Trophoblast cell (in vitro differentiated cells and primary cell): ENCODE measurements at regions not wholly inside any gene's neighbourhood (a gene's known extent, or its start where the extent isn't known, plus 50 kb on each side); places are given as distances from the start of the nearest gene placed in this dataset.
A peak's percentile ranks its signal among the peaks of the same experiment; 100 is the strongest.

ENCODE experiments used
- DNase-seq, 2 donors: peaks; one replicate each; pipeline ENCODE4 v3.0.0-alpha.2; 2016
- H2AFZ ChIP-seq: 2 replicates; pipeline ENCODE4 v1.6.1; 2013; ENCODE audit warnings: low read length, moderate library complexity, mild to moderate bottlenecking; ENCODE audit not compliant: insufficient read depth, poor library complexity
- H2AK5ac ChIP-seq: 2 replicates; pipeline ENCODE4 v1.6.1; 2013; ENCODE audit warnings: mild to moderate bottlenecking, low read length
- H2BK120ac ChIP-seq: 2 replicates; pipeline ENCODE4 v1.6.1; 2013; ENCODE audit warnings: low read length, mild to moderate bottlenecking, moderate library complexity; ENCODE audit not compliant: insufficient read depth, poor library complexity
- H2BK12ac ChIP-seq: 2 replicates; pipeline ENCODE4 v1.6.1; 2013; ENCODE audit warnings: mild to moderate bottlenecking, low read length, moderate library complexity
- H2BK5ac ChIP-seq: 2 replicates; pipeline ENCODE4 v1.6.1; 2013; ENCODE audit warnings: low read length, low read depth, moderate library complexity, mild to moderate bottlenecking; ENCODE audit not compliant: poor library complexity
- H3K14ac ChIP-seq: 2 replicates; pipeline ENCODE4 v1.6.1; 2013; ENCODE audit warnings: mild to moderate bottlenecking, low read length
- H3K18ac ChIP-seq: 2 replicates; pipeline ENCODE4 v1.6.1; 2013; ENCODE audit warnings: mild to moderate bottlenecking, low read length
- H3K23ac ChIP-seq: 2 replicates; pipeline ENCODE4 v1.6.1; 2013; ENCODE audit warnings: low read length
- H3K27ac ChIP-seq: 2 replicates; pipeline ENCODE4 v1.5.1; 2013; ENCODE audit warnings: low read depth, mild to moderate bottlenecking, inconsistent platforms, low read length, moderate library complexity
- H3K27me3 ChIP-seq: 2 replicates; pipeline ENCODE4 v1.6.1; 2013; ENCODE audit warnings: inconsistent platforms, mild to moderate bottlenecking, low read length, moderate library complexity; ENCODE audit not compliant: insufficient read depth
- H3K36me3 ChIP-seq, 2 experiments: 1 replicate in 1 of 2; 2 replicates in 1 of 2; pipeline ENCODE4 v1.6.1; 2013; ENCODE audit warnings: low read length in 2 of 2, mild to moderate bottlenecking in 2 of 2, moderate library complexity in 1 of 2; ENCODE audit not compliant: insufficient read depth in 2 of 2, control insufficient read depth in 1 of 2
- H3K4ac ChIP-seq: 2 replicates; pipeline ENCODE4 v1.6.1; 2013; ENCODE audit warnings: low read depth, mild to moderate bottlenecking, low read length, moderate library complexity
- H3K4me1 ChIP-seq, 2 experiments: 1 replicate in 1 of 2; 2 replicates in 1 of 2; pipeline ENCODE4 v1.6.1; 2013; ENCODE audit warnings: low read length in 2 of 2, mild to moderate bottlenecking in 2 of 2, moderate library complexity in 1 of 2; ENCODE audit not compliant: insufficient read depth in 2 of 2, control insufficient read depth in 1 of 2
- H3K4me2 ChIP-seq: 2 replicates; pipeline ENCODE4 v1.6.1; 2013; ENCODE audit warnings: inconsistent platforms, mild to moderate bottlenecking, low read length, moderate library complexity
- H3K4me3 ChIP-seq: 2 replicates; pipeline ENCODE4 v1.5.1; 2013; ENCODE audit warnings: mild to moderate bottlenecking, low read depth, low read length, inconsistent platforms
- H3K79me1 ChIP-seq: one replicate; pipeline ENCODE4 v1.6.1; 2013; ENCODE audit warnings: low read length
- H3K79me2 ChIP-seq: 2 replicates; pipeline ENCODE4 v1.6.1; 2013; ENCODE audit warnings: low read length, mild to moderate bottlenecking; ENCODE audit not compliant: control insufficient read depth, insufficient read depth, poor library complexity
- H3K9ac ChIP-seq: 2 replicates; pipeline ENCODE4 v1.6.1; 2013; ENCODE audit warnings: mild to moderate bottlenecking, low read length
- H3K9me3 ChIP-seq: 2 replicates; pipeline ENCODE4 v1.6.1; 2013; ENCODE audit warnings: low read depth, mild to moderate bottlenecking, control low read depth, inconsistent platforms, low read length; ENCODE audit not compliant: insufficient read depth
- H4K12ac ChIP-seq: 2 replicates; pipeline ENCODE4 v1.6.1; 2013; ENCODE audit warnings: low read depth, mild to moderate bottlenecking, low read length, moderate library complexity
- H4K8ac ChIP-seq: 2 replicates; pipeline ENCODE4 v1.6.1; 2013; ENCODE audit warnings: low read depth, mild to moderate bottlenecking, low read length, moderate library complexity
- H4K91ac ChIP-seq: one replicate; pipeline ENCODE4 v1.6.1; 2013; ENCODE audit warnings: low read depth, mild to moderate bottlenecking, low read length, moderate library complexity
- WGBS: extraction: QIAGEN DNeasy Blood & Tissue Kit; methylation state at CpG from one replicate; pipeline ENCODE4 v1.1.7; 2013; ENCODE audit warnings: missing lambda C conversion rate; ENCODE audit not compliant: insufficient read length, insufficient coverage; ENCODE audit errors: extremely low coverage; 5-methylcytosine and 5-hydroxymethylcytosine counted together

DNA sequence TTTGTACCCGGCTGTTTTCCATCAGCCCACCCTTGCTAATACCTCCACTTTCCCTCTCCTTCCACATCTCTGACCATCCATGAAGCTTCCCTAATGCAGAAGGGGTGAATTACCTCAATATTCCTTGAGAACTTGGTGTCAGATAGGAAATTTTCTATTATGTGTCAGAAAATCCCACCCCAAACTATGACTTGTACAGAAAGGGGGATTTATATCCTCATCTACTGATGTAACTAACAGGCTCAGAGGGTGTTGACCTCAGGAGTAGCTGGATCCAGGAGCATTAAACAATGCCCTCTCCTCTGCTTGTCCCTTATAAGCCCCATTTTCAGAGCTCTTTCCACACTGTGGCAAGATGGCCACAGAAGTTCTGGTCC is 242.8 kb upstream of the TLE3 start:
- peaks cover 2% of the 10 kb centered on the region for H3K9me3 ChIP-seq
- H2BK5ac ChIP-seq: no peak overlapping the region
- H2BK120ac ChIP-seq: peak overlapping the region; percentile 4
- H2BK12ac ChIP-seq: no peak overlapping the region
- DNase-seq: no peak
- H2AK5ac ChIP-seq: no peak overlapping the region
- no peaks in the 10 kb centered on the region for H3K27me3 ChIP-seq
- H3K4ac ChIP-seq: no peak overlapping the region
- no peak overlapping the region for H4K8ac ChIP-seq
- no peak overlapping the region for H4K91ac ChIP-seq
- no peak overlapping the region for H3K23ac ChIP-seq
- H3K27ac ChIP-seq: no peak overlapping the region
- H3K4me2 ChIP-seq: no peak overlapping the region
- no peak overlapping the region for H2AFZ ChIP-seq
- H3K79me2 ChIP-seq: no peaks in the 10 kb centered on the region
- no peak overlapping the region for H3K4me3 ChIP-seq
- peaks cover 3% of the 10 kb centered on the region for H3K79me1 ChIP-seq
- no peak overlapping the region for H3K14ac ChIP-seq
- no peak overlapping the region for H3K9ac ChIP-seq
- H3K36me3 ChIP-seq: no peaks in the 10 kb centered on the region
- H3K18ac ChIP-seq: no peak overlapping the region
- WGBS: no CpG with 5 or more reads among the region's 1 CpG
- H3K4me1 ChIP-seq: peaks cover 19 to 25% of the 10 kb centered on the region in 2 experiments
- no peak overlapping the region for H4K12ac ChIP-seq

DNA sequence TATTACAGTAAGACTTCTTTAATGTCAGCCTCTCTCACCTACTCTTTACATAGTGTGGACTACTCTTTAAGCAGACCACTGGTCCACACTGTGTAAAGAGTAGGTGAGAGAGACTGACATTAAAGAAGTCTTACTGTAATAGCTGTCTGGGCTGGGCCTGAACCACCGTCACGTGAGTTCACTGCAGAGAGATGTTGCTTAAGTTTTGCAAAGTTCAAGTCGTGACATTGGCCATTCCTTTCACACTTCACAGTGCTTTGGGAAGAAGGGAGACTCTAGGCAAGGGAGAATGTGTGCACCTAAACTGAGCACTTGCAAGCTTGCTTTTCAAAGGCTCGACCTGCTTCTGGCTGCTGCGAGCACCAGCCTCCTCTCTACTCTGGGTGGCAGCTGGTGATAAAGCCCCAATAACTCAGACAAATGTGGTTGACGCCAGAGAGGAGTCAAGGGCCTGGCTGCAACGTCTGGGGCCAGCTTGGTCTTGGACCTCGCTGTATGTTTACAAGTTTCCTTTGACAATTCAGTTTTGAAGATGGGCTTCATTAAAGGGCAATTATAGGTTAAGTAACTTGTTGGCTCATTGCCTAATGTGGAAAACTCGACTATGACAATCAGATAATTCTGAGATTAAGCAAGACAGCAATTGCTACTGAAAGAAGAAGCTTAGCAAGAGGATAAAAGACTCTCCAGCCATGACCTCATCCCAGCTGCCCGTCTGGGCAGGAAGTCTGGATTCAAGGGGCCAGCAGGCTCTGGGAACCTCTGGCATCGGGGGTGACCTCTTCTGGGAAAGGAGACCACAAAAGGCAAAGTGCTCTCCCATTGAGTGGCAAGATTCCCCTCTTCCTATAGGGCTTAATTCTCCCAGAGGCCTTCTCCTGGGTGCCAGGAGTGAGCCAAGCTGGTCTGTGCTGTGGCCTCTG is 242.1 kb upstream of the TLE3 start:
- H3K9me3 ChIP-seq: no peaks in the 10 kb centered on the region
- no peak overlapping the region for H3K23ac ChIP-seq
- H3K79me2 ChIP-seq: no peaks in the 10 kb centered on the region
- H2AK5ac ChIP-seq: no peak overlapping the region
- H3K18ac ChIP-seq: no peak overlapping the region
- no peaks in the 10 kb centered on the region for H3K27me3 ChIP-seq
- WGBS: no CpG with 5 or more reads among the region's 11 CpGs
- H3K14ac ChIP-seq: no peak overlapping the region
- H3K4me3 ChIP-seq: no peak overlapping the region
- peaks cover 19 to 25% of the 10 kb centered on the region in 2 experiments for H3K4me1 ChIP-seq
- no peak overlapping the region for H4K8ac ChIP-seq
- no peak overlapping the region for H2AFZ ChIP-seq
- no peak overlapping the region for H3K4me2 ChIP-seq
- H2BK120ac ChIP-seq: peak overlapping the region; percentile 4
- no peak overlapping the region for H2BK12ac ChIP-seq
- no peak overlapping the region for H3K4ac ChIP-seq
- no peak overlapping the region for H2BK5ac ChIP-seq
- H3K27ac ChIP-seq: peak overlapping the region; percentile 1
- no peaks in the 10 kb centered on the region for H3K36me3 ChIP-seq
- H3K79me1 ChIP-seq: peaks cover 3% of the 10 kb centered on the region
- no peak overlapping the region for H3K9ac ChIP-seq
- H4K91ac ChIP-seq: no peak overlapping the region
- H4K12ac ChIP-seq: no peak overlapping the region
- peak; percentile 62 to 85 for DNase-seq

DNA sequence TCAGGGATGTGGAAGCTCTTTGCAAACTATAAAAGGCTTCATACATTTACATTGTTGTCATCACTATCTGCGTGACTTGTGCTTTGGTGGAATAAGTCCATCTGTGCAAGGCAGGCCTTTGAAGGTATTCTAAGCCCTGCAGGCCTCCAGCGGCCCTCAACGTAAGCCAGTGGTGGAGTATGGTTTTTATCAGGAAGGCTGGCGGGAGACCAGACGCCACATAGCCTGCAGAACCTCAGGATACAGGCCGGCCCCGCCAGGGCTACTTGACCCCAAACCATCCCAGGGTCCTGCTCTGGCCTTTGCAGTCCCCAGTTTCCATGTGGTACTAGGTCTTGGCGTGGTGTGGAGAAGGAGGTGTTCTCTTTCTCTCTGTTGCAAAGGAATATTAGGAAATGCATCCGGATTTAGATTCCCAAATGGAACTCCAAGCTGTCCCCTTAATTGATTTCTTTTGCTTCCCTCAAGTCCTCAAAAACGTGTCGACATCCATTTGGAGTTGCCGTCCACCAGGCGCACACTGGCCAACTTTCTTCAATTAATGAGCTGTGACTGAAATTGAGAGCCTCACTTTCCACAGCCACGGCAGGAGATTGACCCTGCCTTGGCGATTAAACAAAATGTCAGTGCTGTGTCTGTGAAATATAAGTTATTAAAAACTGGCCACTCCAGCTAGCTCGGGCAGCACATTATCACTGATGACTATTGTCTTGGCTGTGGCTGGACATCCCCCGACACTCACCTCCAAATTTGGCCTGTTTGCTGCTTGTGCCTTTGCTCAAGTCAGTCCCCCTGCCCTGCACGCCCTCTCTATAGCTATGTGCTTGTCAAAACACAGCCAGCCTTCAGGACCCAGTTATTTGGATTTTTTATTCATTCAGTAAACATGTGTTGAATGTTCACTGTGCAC is 239.8 kb upstream of the TLE3 start:
- Histone ChIP-seq H3K27me3 (no peaks in the 10 kb centered on the region), H3K4me1 (peaks cover 15 to 21% of the 10 kb centered on the region in 2 experiments), H4K91ac (peak overlapping the region; percentile 16), H4K12ac (no peak overlapping the region), H2BK5ac (no peak overlapping the region), H3K79me1 (peaks cover 3% of the 10 kb centered on the region), H3K79me2 (no peaks in the 10 kb centered on the region), H3K14ac (no peak overlapping the region), H2AFZ (no peak overlapping the region), H3K18ac (no peak overlapping the region), H3K27ac (no peak overlapping the region), H2BK12ac (peak overlapping the region; percentile 16), H3K4me3 (no peak overlapping the region), H3K36me3 (no peaks in the 10 kb centered on the region), H3K4me2 (no peak overlapping the region), H2AK5ac (no peak overlapping the region), H4K8ac (no peak overlapping the region), H3K4ac (no peak overlapping the region), H3K9ac (no peak overlapping the region), H3K23ac (no peak overlapping the region), H3K9me3 (no peaks in the 10 kb centered on the region), H2BK120ac (no peak overlapping the region)
- WGBS: no CpG with 5 or more reads among the region's 18 CpGs
- no peak for DNase-seq

DNA sequence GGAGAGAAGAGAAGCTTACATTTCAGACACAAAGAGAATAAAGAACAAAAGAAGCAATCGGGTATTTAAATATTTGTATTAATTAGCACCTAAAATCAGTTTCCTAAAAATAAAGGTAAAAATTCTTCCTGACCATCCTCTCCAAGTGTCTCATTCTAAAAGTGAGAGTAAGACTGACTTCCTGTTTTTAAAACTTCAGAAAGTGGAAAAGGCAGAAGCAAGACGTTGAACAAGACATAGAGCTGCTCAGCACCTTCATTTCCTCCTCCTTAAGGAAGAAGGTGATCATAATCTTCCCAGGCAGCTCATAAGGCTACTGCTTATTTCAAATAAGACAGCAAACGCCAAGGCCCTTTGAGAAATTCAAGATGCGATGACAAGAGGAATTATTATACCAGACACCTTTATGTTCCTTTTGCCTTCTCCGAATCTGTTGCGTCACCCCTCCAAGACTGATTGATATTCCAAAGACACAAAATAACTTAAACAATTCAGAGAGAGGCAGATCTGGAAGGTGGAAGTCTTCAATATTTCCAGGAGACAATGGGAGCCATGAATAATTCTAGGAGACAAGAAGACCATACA is 238.8 kb upstream of the TLE3 start:
- no peak overlapping the region for H4K91ac ChIP-seq
- no peak overlapping the region for H2BK120ac ChIP-seq
- no peak overlapping the region for H2BK5ac ChIP-seq
- no peak overlapping the region for H3K23ac ChIP-seq
- H3K4ac ChIP-seq: no peak overlapping the region
- no peak overlapping the region for H3K9ac ChIP-seq
- no peak overlapping the region for H2BK12ac ChIP-seq
- no peak overlapping the region for H3K14ac ChIP-seq
- H3K18ac ChIP-seq: no peak overlapping the region
- H3K9me3 ChIP-seq: no peaks in the 10 kb centered on the region
- no peak overlapping the region for H2AK5ac ChIP-seq
- no peak overlapping the region for H3K4me3 ChIP-seq
- peaks cover 1% of the 10 kb centered on the region for H3K79me1 ChIP-seq
- no peaks in the 10 kb centered on the region for H3K27me3 ChIP-seq
- no peaks in the 10 kb centered on the region for H3K79me2 ChIP-seq
- DNase-seq: no peak
- peaks cover 11 to 18% of the 10 kb centered on the region in 2 experiments for H3K4me1 ChIP-seq
- H4K8ac ChIP-seq: no peak overlapping the region
- H3K36me3 ChIP-seq: no peaks in the 10 kb centered on the region
- H4K12ac ChIP-seq: no peak overlapping the region
- peak overlapping the region; percentile 24 for H3K27ac ChIP-seq
- H2AFZ ChIP-seq: no peak overlapping the region
- no CpG with 5 or more reads among the region's 6 CpGs for WGBS
- no peak overlapping the region for H3K4me2 ChIP-seq
